IPS-20b (cell line): ENCODE measurements at regions not wholly inside any gene's neighbourhood (a gene's known extent, or its start where the extent isn't known, plus 50 kb on each side); places are given as distances from the start of the nearest gene placed in this dataset.
"Not testable (repeated sequence)": the region's sequence is repeated elsewhere in the genome, so short reads cannot be mapped to it uniquely, and the experiment has no call there.

Experiments used
- H3K27ac ChIP-seq: one replicate; pipeline ENCODE4 v1.5.1; 2013; ENCODE audit warnings: low read length
- H3K27me3 ChIP-seq: 2 replicates; pipeline ENCODE4 v1.6.1; 2013; ENCODE audit warnings: mild to moderate bottlenecking, low read length, inconsistent platforms; ENCODE audit not compliant: insufficient read depth
- H3K36me3 ChIP-seq: 2 replicates; pipeline ENCODE4 v1.6.1; 2013; ENCODE audit warnings: low read depth, mild to moderate bottlenecking, inconsistent platforms, low read length, moderate library complexity; ENCODE audit not compliant: insufficient read depth
- H3K4me1 ChIP-seq: 2 replicates; pipeline ENCODE4 v1.6.1; 2013; ENCODE audit warnings: mild to moderate bottlenecking, control low read depth, inconsistent platforms, low read length, moderate library complexity; ENCODE audit not compliant: insufficient read depth
- H3K4me3 ChIP-seq: 2 replicates; pipeline ENCODE4 v1.5.1; 2013; ENCODE audit warnings: mild to moderate bottlenecking, low read length, inconsistent platforms
- H3K9ac ChIP-seq: 2 replicates; pipeline ENCODE4 v1.6.1; 2013; ENCODE audit warnings: low read depth, mild to moderate bottlenecking, inconsistent platforms, low read length, moderate library complexity
- H3K9me3 ChIP-seq: 2 replicates; pipeline ENCODE4 v1.6.1; 2013; ENCODE audit warnings: mild to moderate bottlenecking, low read depth, low read length, inconsistent platforms; ENCODE audit not compliant: insufficient read depth

GRCh38 chr15:31598620-31599019 is 272.0 kb downstream of the KLF13 start:
- Histone ChIP-seq H3K27me3 (no peaks in the 10 kb centered on the region), H3K4me3 (peak overlapping the region; percentile 22; the same call in 1 of the 2 replicates), H3K36me3 (no peaks in the 10 kb centered on the region), H3K27ac (no peak overlapping the region), H3K9ac (no peak overlapping the region), H3K4me1 (no peaks in the 10 kb centered on the region; the same call in 1 of the 2 replicates), H3K9me3 (no peaks in the 10 kb centered on the region)

DNA sequence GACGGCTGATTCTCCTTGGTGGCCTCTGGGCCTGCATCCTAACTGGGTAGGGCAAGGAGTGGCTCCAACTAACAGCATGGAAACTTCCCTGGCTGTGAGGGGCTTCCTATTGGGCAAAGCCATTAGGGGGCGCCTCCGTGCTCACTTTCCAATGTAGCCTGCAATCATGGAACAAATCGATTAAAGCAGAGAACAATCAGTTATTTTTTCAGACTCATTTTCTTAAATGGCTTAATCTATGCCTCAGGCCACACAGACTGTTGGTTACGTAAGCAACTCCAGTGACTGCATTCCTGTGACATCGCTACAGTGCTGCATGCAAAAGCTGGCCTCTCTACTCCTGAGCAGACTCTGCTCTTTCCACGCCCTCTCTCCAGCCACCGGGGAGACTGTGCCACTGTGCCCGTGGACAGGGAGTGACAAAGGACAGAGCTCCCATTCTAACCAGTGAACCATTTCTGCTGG is 278.9 kb downstream of the KLF13 start:
- Histone ChIP-seq H3K36me3 (no peaks in the 10 kb centered on the region), H3K27me3 (no peaks in the 10 kb centered on the region), H3K4me1 (no peaks in the 10 kb centered on the region; the same call in 1 of the 2 replicates), H3K9ac (no peak overlapping the region), H3K9me3 (no peaks in the 10 kb centered on the region), H3K4me3 (no peak overlapping the region), H3K27ac (no peak overlapping the region)

DNA sequence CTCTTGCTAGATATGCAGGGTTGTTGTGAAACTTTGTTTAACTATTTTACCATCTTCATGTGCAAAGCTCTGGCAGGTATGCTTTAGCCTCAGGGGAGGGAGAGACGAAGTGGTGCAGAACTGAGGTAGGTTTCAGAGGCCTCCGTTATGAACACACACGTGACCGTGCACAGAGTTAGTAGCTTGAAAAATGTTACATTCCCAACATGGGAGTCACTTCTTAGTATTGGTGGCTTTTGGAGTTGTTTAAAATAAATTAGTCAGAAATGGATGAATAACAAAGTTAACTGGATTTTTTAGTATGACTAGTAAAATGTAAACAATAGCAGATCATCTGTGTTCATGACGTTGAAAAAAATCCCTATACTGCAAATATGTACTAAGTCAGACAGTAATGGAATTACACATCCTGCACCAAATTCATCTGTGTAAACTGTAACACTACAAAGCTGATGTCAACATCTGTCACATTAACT is 279.6 kb downstream of the KLF13 start:
- H3K9me3 ChIP-seq: no peaks in the 10 kb centered on the region
- H3K27ac ChIP-seq: no peak overlapping the region
- H3K4me3 ChIP-seq: no peak overlapping the region

DNA sequence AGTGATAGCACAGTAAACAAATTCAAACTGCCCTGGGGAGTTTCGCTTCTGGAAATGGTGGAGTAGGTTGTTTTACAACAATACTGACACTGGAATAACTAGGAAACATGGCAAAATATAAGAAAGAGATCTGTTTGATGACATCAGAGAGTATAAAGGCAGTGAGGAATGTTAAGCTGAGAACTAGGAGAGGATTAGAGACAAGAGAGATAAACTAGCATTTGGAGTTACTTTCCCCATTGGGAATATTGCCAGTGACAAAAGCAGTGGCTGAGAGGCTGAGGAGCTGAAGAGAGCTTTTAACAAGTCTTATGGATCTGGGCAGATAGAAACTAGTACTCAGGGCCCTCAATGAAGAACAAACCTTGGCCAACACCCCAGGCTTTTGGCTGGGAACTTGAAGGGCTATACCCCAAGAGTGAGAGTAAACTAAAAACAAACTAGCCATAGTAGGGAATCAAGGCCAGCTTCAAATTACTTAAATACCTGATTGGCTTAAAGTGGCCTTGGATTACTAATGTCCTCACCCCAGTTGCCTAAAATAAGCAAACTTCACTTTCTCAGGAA is 280.4 kb downstream of the KLF13 start:
- Histone ChIP-seq H3K4me1 (no peaks in the 10 kb centered on the region; the same call in 1 of the 2 replicates), H3K4me3 (no peak overlapping the region), H3K27me3 (no peaks in the 10 kb centered on the region), H3K9ac (no peak overlapping the region), H3K9me3 (no peaks in the 10 kb centered on the region), H3K36me3 (no peaks in the 10 kb centered on the region), H3K27ac (no peak overlapping the region)

More for the DNA sequence above, 279.6 kb downstream of the KLF13 start:
- H3K9ac ChIP-seq: no peak overlapping the region
- H3K27me3 ChIP-seq: no peaks in the 10 kb centered on the region
- H3K4me1 ChIP-seq: no peaks in the 10 kb centered on the region; the same call in 1 of the 2 replicates
- no peaks in the 10 kb centered on the region for H3K36me3 ChIP-seq

- Histone ChIP-seq H3K4me3 (no peak overlapping the region), H3K27me3 (no peaks in the 10 kb centered on the region), H3K36me3 (no peaks in the 10 kb centered on the region), H3K9me3 (no peaks in the 10 kb centered on the region), H3K27ac (no peak overlapping the region), H3K9ac (no peak overlapping the region), H3K4me1 (no peaks in the 10 kb centered on the region; the same call in 1 of the 2 replicates)
Observed at GRCh38 chr15:31607656-31608055, 281.0 kb downstream of the KLF13 start.

- Histone ChIP-seq H3K36me3 (no peaks in the 10 kb centered on the region), H3K4me1 (no peaks in the 10 kb centered on the region; the same call in 1 of the 2 replicates), H3K9ac (no peak overlapping the region), H3K9me3 (no peaks in the 10 kb centered on the region), H3K4me3 (no peak overlapping the region), H3K27me3 (no peaks in the 10 kb centered on the region), H3K27ac (no peak overlapping the region)
Observed at GRCh38 chr15:31609258-31609681, 282.6 kb downstream of the KLF13 start.

GRCh38 chr15:31609906-31610305 is 283.3 kb downstream of the KLF13 start:
- Histone ChIP-seq H3K27ac (no peak overlapping the region), H3K4me3 (no peak overlapping the region), H3K27me3 (no peaks in the 10 kb centered on the region), H3K4me1 (no peaks in the 10 kb centered on the region; the same call in 1 of the 2 replicates), H3K9ac (no peak overlapping the region), H3K9me3 (no peaks in the 10 kb centered on the region), H3K36me3 (no peaks in the 10 kb centered on the region)

DNA sequence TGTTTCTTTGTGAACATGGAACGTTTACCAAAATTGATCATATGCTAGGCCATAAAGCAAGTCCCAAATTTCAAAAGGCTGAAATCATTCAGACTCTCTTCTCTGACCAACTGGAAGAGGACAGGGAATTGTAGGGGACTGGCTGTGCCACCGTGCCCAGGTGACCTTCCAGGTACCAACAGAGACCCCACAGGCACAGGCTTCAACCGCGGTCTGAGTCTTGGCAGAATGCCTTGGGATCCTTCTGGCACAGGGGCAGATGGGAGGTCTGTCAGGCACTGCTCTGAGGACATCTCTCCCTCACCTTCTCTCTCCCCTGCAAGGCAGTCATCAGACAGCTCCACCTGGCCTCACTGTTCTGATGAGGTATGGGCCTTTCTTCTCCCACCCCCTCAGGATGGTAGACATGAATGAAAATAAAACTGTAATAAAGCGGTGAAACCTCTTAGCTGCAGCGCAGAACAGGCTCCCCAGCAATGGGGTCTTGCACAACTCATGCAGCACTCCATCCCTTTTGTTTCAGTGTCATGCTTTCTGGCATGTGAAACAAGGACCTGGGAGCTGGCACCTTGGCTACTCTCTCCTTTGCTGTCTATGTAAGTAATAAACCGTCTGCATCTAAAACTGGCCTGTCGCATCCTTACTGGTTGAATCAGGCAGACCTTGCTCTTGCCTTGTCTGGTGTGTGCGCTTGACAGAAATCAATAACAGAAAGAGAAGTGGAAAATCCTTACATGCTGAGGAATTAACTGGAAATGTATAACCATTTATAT is 289.2 kb downstream of the KLF13 start:
- Histone ChIP-seq H3K9me3 (no peaks in the 10 kb centered on the region), H3K27ac (no peak overlapping the region), H3K36me3 (no peaks in the 10 kb centered on the region), H3K9ac (no peak overlapping the region), H3K4me1 (no peaks in the 10 kb centered on the region), H3K27me3 (no peaks in the 10 kb centered on the region), H3K4me3 (no peak overlapping the region)

GRCh38 chr15:31623297-31623696 is 296.7 kb downstream of the KLF13 start:
- H3K9me3 ChIP-seq, H3K27me3 ChIP-seq, H3K4me1 ChIP-seq, H3K9ac ChIP-seq, H3K27ac ChIP-seq, H3K36me3 ChIP-seq, H3K4me3 ChIP-seq: not testable (repeated sequence)

GRCh38 chr15:31624115-31624514 is 297.5 kb downstream of the KLF13 start:
- not testable (repeated sequence) for H3K9ac ChIP-seq, H3K4me1 ChIP-seq, H3K36me3 ChIP-seq, H3K27ac ChIP-seq, H3K9me3 ChIP-seq, H3K27me3 ChIP-seq, H3K4me3 ChIP-seq

DNA sequence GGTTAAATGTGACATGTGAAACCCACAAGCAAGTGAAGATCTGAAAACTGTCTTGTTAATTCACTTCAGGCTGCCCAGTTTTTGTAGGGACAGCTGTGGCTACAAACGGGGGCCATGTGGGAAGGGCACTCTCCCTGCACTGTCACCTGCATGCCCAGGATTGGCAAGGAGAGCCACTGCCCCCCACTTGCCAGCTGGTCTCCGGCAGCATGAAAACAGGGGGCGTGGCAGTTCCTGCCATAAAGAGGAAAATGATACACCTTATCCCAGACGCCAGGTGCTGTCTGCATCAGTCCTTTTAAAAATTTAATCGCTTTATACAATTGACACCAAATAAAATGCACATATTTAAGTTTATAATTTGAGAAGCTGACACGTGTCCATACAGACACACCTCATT is 309.1 kb downstream of the KLF13 start:
- H3K27me3 ChIP-seq, H3K4me3 ChIP-seq, H3K4me1 ChIP-seq, H3K9ac ChIP-seq, H3K36me3 ChIP-seq, H3K27ac ChIP-seq: not testable (repeated sequence)
- H3K9me3 ChIP-seq: peaks cover 13% of the 10 kb centered on the region

GRCh38 chr15:31636911-31637310 is 310.3 kb downstream of the KLF13 start:
- not testable (repeated sequence) for H3K9ac ChIP-seq, H3K27ac ChIP-seq, H3K4me3 ChIP-seq

More at GRCh38 chr15:31636911-31637310, 310.3 kb downstream of the KLF13 start:
- peaks cover 13% of the 10 kb centered on the region for H3K9me3 ChIP-seq
- H3K27me3 ChIP-seq, H3K4me1 ChIP-seq, H3K36me3 ChIP-seq: not testable (repeated sequence)
